ENCODE measurements at regions not wholly inside any gene's neighbourhood (a gene's known extent, or its start where the extent isn't known, plus 50 kb on each side); places are given as distances from the start of the nearest gene placed in this dataset.
"Not testable (repeated sequence)": the region's sequence is repeated elsewhere in the genome, so short reads cannot be mapped to it uniquely, and the experiment has no call there.

- H3K27ac ChIP-seq = no peak overlapping the region
- WGBS, 2 experiments (ENCODE audit: low coverage in 1 of 2, low lambda C conversion rate in 2 of 2, missing lambda C conversion rate in 2 of 2) = 22 to 27% methylated on average over 2 of the region's 2 CpGs
- no peaks in the 10 kb centered on the region for H3K27me3 ChIP-seq (replicated peaks; ENCODE audit: insufficient read depth)
- H3K36me3 ChIP-seq (ENCODE audit: low read depth) = no peaks in the 10 kb centered on the region
- no peak overlapping the region for H3K4me3 ChIP-seq
- H3K79me2 ChIP-seq (ENCODE audit: insufficient read depth) = no peaks in the 10 kb centered on the region
- no peaks in the 10 kb centered on the region for H4K20me1 ChIP-seq (ENCODE audit: insufficient read depth)
- no peak overlapping the region for H3K4me2 ChIP-seq (ENCODE audit: unreplicated experiment)
- H3F3A ChIP-seq (ENCODE audit: insufficient read depth) = no peaks in the 10 kb centered on the region
- no peak overlapping the region for H3K9ac ChIP-seq
- DNase-seq = no peak
- H3K9me2 ChIP-seq (ENCODE audit: insufficient read depth) = no peaks in the 10 kb centered on the region
- no peaks in the 10 kb centered on the region for H3K9me3 ChIP-seq (ENCODE audit: low read depth)
- H3K4me1 ChIP-seq (ENCODE audit: insufficient read depth) = no peaks in the 10 kb centered on the region
- in situ Hi-C loops (cut with MboI) = no loop called here
- H2AFZ ChIP-seq = no peak overlapping the region
- TF ChIP-seq EZH2phosphoT487 (IDR thresholded peaks at IDR 0.05; ENCODE audit: insufficient read depth, low read depth) = no peak
Measured at GRCh38 chr5:5854087-5854486, 431.6 kb downstream of the ICE1 start.

GRCh38 chr5:5838493-5838892, 416.0 kb downstream of the ICE1 start:
- Histone ChIP-seq H3K9me2 (ENCODE audit: insufficient read depth) (no peaks in the 10 kb centered on the region), H3K36me3 (ENCODE audit: low read depth) (no peaks in the 10 kb centered on the region), H3K9me3 (ENCODE audit: low read depth) (no peaks in the 10 kb centered on the region), H3K9ac (no peak overlapping the region), H3K79me2 (ENCODE audit: insufficient read depth) (no peaks in the 10 kb centered on the region), H3K27me3 (replicated peaks; ENCODE audit: insufficient read depth) (no peaks in the 10 kb centered on the region), H3K27ac (no peak overlapping the region), H4K20me1 (ENCODE audit: insufficient read depth) (no peaks in the 10 kb centered on the region), H2AFZ (no peak overlapping the region), H3K4me2 (ENCODE audit: unreplicated experiment) (no peak overlapping the region), H3K4me3 (no peak overlapping the region), H3F3A (ENCODE audit: insufficient read depth) (no peaks in the 10 kb centered on the region), H3K4me1 (ENCODE audit: insufficient read depth) (no peaks in the 10 kb centered on the region)
- in situ Hi-C loops (cut with MboI) = no loop called here
- TF ChIP-seq EZH2 (IDR thresholded peaks at IDR 0.05; ENCODE audit: insufficient read depth, poor library complexity, severe bottlenecking) (no peak), EZH2phosphoT487 (IDR thresholded peaks at IDR 0.05; ENCODE audit: insufficient read depth, low read depth) (no peak)
- WGBS, 2 experiments (ENCODE audit: low coverage in 1 of 2, low lambda C conversion rate in 2 of 2, missing lambda C conversion rate in 2 of 2) = 51% methylated on average over 12 of the region's 12 CpGs
- DNase-seq = no peak

DNA sequence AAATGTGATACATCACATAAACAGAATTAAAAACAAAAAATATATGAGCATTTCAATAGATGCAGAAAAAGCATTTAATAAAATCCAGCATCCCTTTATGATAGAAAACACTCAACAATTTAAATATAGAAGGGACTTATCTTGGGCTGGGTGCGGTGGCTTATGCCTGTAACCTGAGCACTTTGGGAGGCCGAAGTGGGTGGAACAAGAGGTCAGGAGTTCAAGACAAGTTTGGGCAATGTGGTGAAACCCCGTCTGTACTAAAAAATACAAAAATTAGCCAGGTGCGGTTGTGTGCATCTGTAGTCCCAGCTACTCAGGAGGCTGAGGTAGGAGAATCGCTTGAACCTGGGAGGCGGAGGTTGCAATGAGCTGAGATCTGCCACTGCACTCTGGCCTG, 409.1 kb downstream of the ICE1 start:
- H3K9ac ChIP-seq; DNase-seq; H4K20me1 ChIP-seq (ENCODE audit: insufficient read depth); H3K79me2 ChIP-seq (ENCODE audit: insufficient read depth); H3K9me3 ChIP-seq (ENCODE audit: low read depth); H3K4me1 ChIP-seq (ENCODE audit: insufficient read depth); H3K4me3 ChIP-seq; H3K27ac ChIP-seq; H3K36me3 ChIP-seq (ENCODE audit: low read depth); H2AFZ ChIP-seq; in situ Hi-C loops (cut with MboI); H3K9me2 ChIP-seq (ENCODE audit: insufficient read depth); H3K27me3 ChIP-seq (replicated peaks; ENCODE audit: insufficient read depth); H3F3A ChIP-seq (ENCODE audit: insufficient read depth); H3K4me2 ChIP-seq (ENCODE audit: unreplicated experiment): not testable (repeated sequence)
- 31 to 45% methylated on average over 6 of the region's 6 CpGs for WGBS, 2 experiments (ENCODE audit: low coverage in 1 of 2, low lambda C conversion rate in 2 of 2, missing lambda C conversion rate in 2 of 2)

DNA sequence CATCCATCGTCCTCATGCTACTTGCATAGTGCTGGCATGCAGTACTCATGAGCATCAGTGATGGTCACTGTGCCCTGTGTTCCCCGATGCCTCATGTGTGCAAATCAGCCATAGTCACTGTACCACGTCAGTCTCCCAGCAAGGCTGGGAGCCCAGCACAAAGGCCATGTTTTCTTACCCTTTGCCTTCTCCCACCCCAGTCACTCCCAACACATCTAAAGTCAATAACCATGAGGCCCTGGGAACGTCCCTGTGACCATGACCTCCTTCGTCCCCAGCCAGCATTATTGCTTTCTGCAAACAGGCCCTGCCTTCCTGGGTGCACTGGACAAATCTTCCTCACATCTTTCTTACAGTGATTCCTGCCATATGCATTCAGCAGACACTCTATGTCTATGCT, 406.1 kb downstream of the ICE1 start:
- Histone ChIP-seq H4K20me1 (ENCODE audit: insufficient read depth) (no peaks in the 10 kb centered on the region), H3K9ac (no peak overlapping the region), H3K36me3 (ENCODE audit: low read depth) (no peaks in the 10 kb centered on the region), H3K9me3 (ENCODE audit: low read depth) (no peaks in the 10 kb centered on the region), H3K79me2 (ENCODE audit: insufficient read depth) (no peaks in the 10 kb centered on the region), H2AFZ (no peak overlapping the region), H3K4me3 (no peak overlapping the region), H3K9me2 (ENCODE audit: insufficient read depth) (no peaks in the 10 kb centered on the region), H3K27ac (no peak overlapping the region), H3K27me3 (replicated peaks; ENCODE audit: insufficient read depth) (no peaks in the 10 kb centered on the region), H3F3A (ENCODE audit: insufficient read depth) (no peaks in the 10 kb centered on the region), H3K4me2 (ENCODE audit: unreplicated experiment) (no peak overlapping the region), H3K4me1 (ENCODE audit: insufficient read depth) (no peaks in the 10 kb centered on the region)
- no peak for TF ChIP-seq EZH2phosphoT487 (IDR thresholded peaks at IDR 0.05; ENCODE audit: insufficient read depth, low read depth)
- no peak for TF ChIP-seq EZH2 (IDR thresholded peaks at IDR 0.05; ENCODE audit: insufficient read depth, poor library complexity, severe bottlenecking)
- in situ Hi-C loops (cut with MboI) = no loop called here
- no peak for DNase-seq
- 13 to 24% methylated on average over 5 of the region's 5 CpGs for WGBS, 2 experiments (ENCODE audit: low coverage in 1 of 2, low lambda C conversion rate in 2 of 2, missing lambda C conversion rate in 2 of 2)

- Histone ChIP-seq H4K20me1 (ENCODE audit: insufficient read depth) (no peaks in the 10 kb centered on the region), H3K9ac (no peak overlapping the region), H3K9me3 (ENCODE audit: low read depth) (no peaks in the 10 kb centered on the region), H3K27me3 (replicated peaks; ENCODE audit: insufficient read depth) (no peaks in the 10 kb centered on the region), H3F3A (ENCODE audit: insufficient read depth) (no peaks in the 10 kb centered on the region), H3K4me3 (no peak overlapping the region), H3K36me3 (ENCODE audit: low read depth) (no peaks in the 10 kb centered on the region), H2AFZ (no peak overlapping the region), H3K9me2 (ENCODE audit: insufficient read depth) (no peaks in the 10 kb centered on the region), H3K4me1 (ENCODE audit: insufficient read depth) (no peaks in the 10 kb centered on the region), H3K79me2 (ENCODE audit: insufficient read depth) (no peaks in the 10 kb centered on the region), H3K27ac (no peak overlapping the region), H3K4me2 (ENCODE audit: unreplicated experiment) (no peak overlapping the region)
- 20 to 23% methylated on average over 6 of the region's 6 CpGs for WGBS, 2 experiments (ENCODE audit: low coverage in 1 of 2, low lambda C conversion rate in 2 of 2, missing lambda C conversion rate in 2 of 2)
- in situ Hi-C loops (cut with MboI) = no loop called here
- no peak for TF ChIP-seq EZH2phosphoT487 (IDR thresholded peaks at IDR 0.05; ENCODE audit: insufficient read depth, low read depth)
- TF ChIP-seq EZH2 (IDR thresholded peaks at IDR 0.05; ENCODE audit: insufficient read depth, poor library complexity, severe bottlenecking) = no peak
- DNase-seq = peak; percentile 41
Measured at GRCh38 chr5:5826911-5827310, 404.4 kb downstream of the ICE1 start.

All from GM23248 (cell line).